Activated T-helper 2 cell treated with anti-CD3 and anti-CD28 coated beads, Interferon-gamma antibody, Interleukin-2, Interleukin-4, amounts not matched to agents 10 μg/mL and 5 μg/mL and 100 μg/mL, durations not matched to agents 14 hours and 24 hours and 36 hours (primary cell): ENCODE measurements at regions not wholly inside any gene's neighbourhood (a gene's known extent, or its start where the extent isn't known, plus 50 kb on each side); places are given as distances from the start of the nearest gene placed in this dataset.

Experiments
- DNase-seq: peaks from one replicate; pipeline ENCODE4 v3.0.0; 2021; ENCODE audit warnings: low spot score
- H3K27ac Mint-ChIP-seq: one replicate; pipeline ENCODE4 v1.8.0; 2021; ENCODE audit warnings: mixed read lengths
- H3K27me3 Mint-ChIP-seq: one replicate; pipeline ENCODE4 v1.8.0; 2021; ENCODE audit warnings: low read depth, mixed read lengths
- H3K36me3 Mint-ChIP-seq: one replicate; pipeline ENCODE4 v1.8.0; 2021; ENCODE audit warnings: low read depth, mixed read lengths
- H3K4me1 Mint-ChIP-seq: one replicate; pipeline ENCODE4 v1.8.0; 2021; ENCODE audit warnings: low read depth, mixed read lengths
- H3K4me3 Mint-ChIP-seq: one replicate; pipeline ENCODE4 v1.8.0; 2021; ENCODE audit warnings: low read depth, mild to moderate bottlenecking, moderate library complexity, mixed read lengths
- H3K9me3 Mint-ChIP-seq: one replicate; pipeline ENCODE4 v1.8.0; 2021; ENCODE audit warnings: mixed read lengths
- intact Hi-C: fragments of 100-400 bp; cut with micrococcal nuclease; formaldehyde crosslinking; loops from one replicate; pipeline ENCODE4 v1.15.1; 2023

DNA sequence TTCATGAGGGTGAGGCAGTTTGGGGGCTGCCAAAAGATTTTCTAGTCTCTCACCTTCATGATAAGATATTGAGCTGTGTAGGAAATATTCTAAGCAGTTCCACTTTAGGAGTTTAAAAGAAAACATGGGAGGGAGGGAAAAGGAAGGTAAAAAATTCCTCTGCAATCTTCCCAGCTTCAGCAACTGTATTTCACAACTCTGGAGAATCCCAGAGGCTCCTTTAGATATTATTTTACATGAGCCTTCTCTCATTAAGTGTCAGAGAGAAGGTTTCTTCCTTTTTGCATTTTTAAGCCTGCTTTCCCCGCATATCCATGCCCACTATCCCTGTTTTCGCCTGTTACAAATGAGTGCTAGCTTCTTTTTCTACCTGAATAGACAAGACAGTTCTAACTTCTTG is 289.4 kb downstream of the CHRM3 start:
- intact Hi-C loops: no loop called here
- Mint-ChIP-seq H3K27ac (no peak overlapping the region), H3K36me3 (no peaks in the 10 kb centered on the region), H3K9me3 (no peaks in the 10 kb centered on the region), H3K4me3 (no peak overlapping the region), H3K27me3 (peaks cover 14% of the 10 kb centered on the region), H3K4me1 (no peaks in the 10 kb centered on the region)
- DNase-seq: no peak

- Mint-ChIP-seq H3K27ac (no peak overlapping the region), H3K4me3 (no peak overlapping the region)
- intact Hi-C loops: no loop called here
These were observed 290.3 kb downstream of the CHRM3 start for GRCh38 chr1:239676522-239677273.

DNA sequence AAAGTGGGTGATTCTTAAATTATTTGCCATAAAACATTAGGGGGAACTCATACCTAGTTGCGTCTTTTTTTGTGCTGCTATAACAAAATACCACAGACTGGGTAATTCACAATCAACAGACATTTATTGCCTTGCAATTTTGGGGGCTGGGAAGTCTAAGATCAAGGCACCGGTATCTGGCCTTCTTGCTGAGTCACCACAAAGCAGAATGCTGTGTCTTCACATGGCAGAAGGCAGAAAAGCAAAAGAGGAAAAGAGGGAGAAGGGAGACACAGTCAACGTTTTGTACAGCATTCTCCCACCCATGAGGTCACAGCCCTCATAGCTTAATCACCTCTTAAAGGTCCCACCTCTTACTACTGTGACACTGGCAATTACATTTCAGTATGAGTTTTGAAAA is 291.0 kb downstream of the CHRM3 start:
- intact Hi-C loops: no loop called here
- DNase-seq: no peak
- Mint-ChIP-seq H3K36me3 (no peaks in the 10 kb centered on the region), H3K4me3 (no peak overlapping the region), H3K4me1 (no peaks in the 10 kb centered on the region), H3K9me3 (no peaks in the 10 kb centered on the region), H3K27ac (no peak overlapping the region), H3K27me3 (peaks cover 14% of the 10 kb centered on the region)

More at GRCh38 chr1:239676522-239677273, 290.3 kb downstream of the CHRM3 start:
- Mint-ChIP-seq H3K4me1 (no peaks in the 10 kb centered on the region), H3K36me3 (no peaks in the 10 kb centered on the region), H3K27me3 (peaks cover 14% of the 10 kb centered on the region), H3K9me3 (no peaks in the 10 kb centered on the region)
- no peak for DNase-seq

DNA sequence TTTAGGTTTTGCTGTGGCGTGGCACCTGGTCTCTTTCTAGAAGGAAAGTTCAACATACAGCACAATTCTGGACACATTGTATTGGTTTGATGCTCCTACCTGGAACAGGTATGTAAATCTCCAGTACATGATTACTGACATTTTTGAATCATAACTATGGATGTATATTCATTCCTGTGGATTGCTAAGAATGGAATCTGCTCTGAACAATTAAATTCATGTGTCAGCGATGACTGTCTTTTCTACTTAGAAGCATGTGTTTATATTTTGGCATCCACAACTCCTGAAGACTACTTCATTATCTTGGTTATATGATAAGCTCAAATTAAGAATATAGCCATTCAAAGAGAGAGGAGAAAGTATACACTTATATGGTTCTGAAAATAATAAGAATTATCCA is 291.8 kb downstream of the CHRM3 start:
- Mint-ChIP-seq H3K27me3 (peaks cover 14% of the 10 kb centered on the region), H3K4me3 (no peak overlapping the region), H3K9me3 (no peaks in the 10 kb centered on the region), H3K36me3 (no peaks in the 10 kb centered on the region), H3K27ac (no peak overlapping the region), H3K4me1 (no peaks in the 10 kb centered on the region)
- intact Hi-C loops: no loop called here
- no peak for DNase-seq

GRCh38 chr1:239682046-239682445 is 295.7 kb downstream of the CHRM3 start:
- Mint-ChIP-seq H3K27me3 (peaks cover 7% of the 10 kb centered on the region), H3K4me3 (no peak overlapping the region), H3K4me1 (no peaks in the 10 kb centered on the region), H3K9me3 (no peaks in the 10 kb centered on the region), H3K27ac (no peak overlapping the region), H3K36me3 (no peaks in the 10 kb centered on the region)
- no peak for DNase-seq
- intact Hi-C loops: no loop called here

- Mint-ChIP-seq H3K36me3 (no peaks in the 10 kb centered on the region), H3K9me3 (no peaks in the 10 kb centered on the region), H3K27ac (no peak overlapping the region), H3K4me3 (no peak overlapping the region), H3K27me3 (peaks cover 5% of the 10 kb centered on the region), H3K4me1 (no peaks in the 10 kb centered on the region)
- no peak for DNase-seq
- intact Hi-C loops: no loop called here
These were observed 296.6 kb downstream of the CHRM3 start for GRCh38 chr1:239682960-239683359.

- DNase-seq: no peak
- Mint-ChIP-seq H3K36me3 (no peaks in the 10 kb centered on the region), H3K27ac (no peak overlapping the region), H3K4me3 (no peak overlapping the region), H3K27me3 (peaks cover 8% of the 10 kb centered on the region), H3K9me3 (no peaks in the 10 kb centered on the region), H3K4me1 (no peaks in the 10 kb centered on the region)
- intact Hi-C loops: no loop called here
These were observed 300.0 kb downstream of the CHRM3 start for GRCh38 chr1:239686386-239686785.

DNA sequence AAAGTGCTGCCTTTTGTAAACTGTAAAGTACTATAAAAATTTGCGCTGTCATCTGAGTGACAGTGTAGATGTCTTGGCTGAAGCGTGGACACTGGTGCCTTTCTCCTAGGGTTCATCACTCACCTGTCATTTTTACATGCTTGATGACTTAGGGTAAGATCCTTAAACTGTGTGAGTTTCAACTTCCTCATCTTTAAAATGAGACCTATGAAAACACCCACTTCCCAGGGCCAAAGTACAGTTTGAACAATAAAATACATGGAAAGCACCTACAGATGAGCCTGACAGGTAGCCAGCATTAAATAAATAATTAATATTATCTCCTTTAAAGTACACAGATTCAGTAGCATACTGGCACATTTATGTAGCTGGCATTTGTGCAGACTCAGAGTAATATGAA is 309.9 kb downstream of the CHRM3 start:
- DNase-seq: no peak
- Mint-ChIP-seq H3K4me3 (no peak overlapping the region), H3K4me1 (no peaks in the 10 kb centered on the region), H3K27me3 (peaks cover 5% of the 10 kb centered on the region), H3K36me3 (no peaks in the 10 kb centered on the region), H3K9me3 (peaks cover 4% of the 10 kb centered on the region), H3K27ac (no peak overlapping the region)
- intact Hi-C loops: no loop called here

- H3K4me1 Mint-ChIP-seq: peaks cover 7% of the 10 kb centered on the region
- DNase-seq: no peak
- peaks cover 20% of the 10 kb centered on the region for H3K36me3 Mint-ChIP-seq
- no peak overlapping the region for H3K4me3 Mint-ChIP-seq
- H3K9me3 Mint-ChIP-seq: peaks cover 4% of the 10 kb centered on the region
- intact Hi-C loops: no loop called here
- H3K27ac Mint-ChIP-seq: no peak overlapping the region
- no peaks in the 10 kb centered on the region for H3K27me3 Mint-ChIP-seq
These were observed 314.3 kb downstream of the CHRM3 start for GRCh38 chr1:239700667-239701066.

DNA sequence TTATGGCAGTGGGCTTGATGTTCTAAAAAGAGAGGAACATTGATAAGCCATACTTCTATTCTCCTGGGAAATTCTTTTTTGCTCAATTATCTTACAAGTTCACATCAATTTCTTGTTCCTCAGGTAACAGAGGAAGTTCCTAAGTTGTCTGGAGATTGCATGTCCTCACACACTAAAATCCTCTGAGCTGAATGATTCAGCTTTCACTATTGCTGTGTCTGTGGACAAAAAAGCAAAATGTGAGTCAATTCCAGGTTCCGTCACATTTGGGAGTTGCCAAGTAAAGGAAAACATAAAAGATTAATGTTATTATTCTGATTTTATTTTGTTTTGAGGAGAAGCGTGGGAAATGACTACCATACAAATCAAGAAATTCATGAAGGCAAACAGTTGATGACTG is 316.7 kb downstream of the CHRM3 start:
- Mint-ChIP-seq H3K4me3 (no peak overlapping the region), H3K27me3 (no peaks in the 10 kb centered on the region), H3K4me1 (peaks cover 8% of the 10 kb centered on the region), H3K36me3 (peaks cover 32% of the 10 kb centered on the region), H3K27ac (no peak overlapping the region), H3K9me3 (no peaks in the 10 kb centered on the region)
- DNase-seq: no peak
- intact Hi-C loops: no loop called here

- Mint-ChIP-seq H3K27me3 (no peaks in the 10 kb centered on the region), H3K4me3 (no peak overlapping the region), H3K9me3 (no peaks in the 10 kb centered on the region), H3K4me1 (peaks cover 22% of the 10 kb centered on the region), H3K36me3 (peaks cover 53% of the 10 kb centered on the region), H3K27ac (no peak overlapping the region)
- intact Hi-C loops: no loop called here
- DNase-seq: no peak
These were observed 320.0 kb downstream of the CHRM3 start for GRCh38 chr1:239706245-239706892.

DNA sequence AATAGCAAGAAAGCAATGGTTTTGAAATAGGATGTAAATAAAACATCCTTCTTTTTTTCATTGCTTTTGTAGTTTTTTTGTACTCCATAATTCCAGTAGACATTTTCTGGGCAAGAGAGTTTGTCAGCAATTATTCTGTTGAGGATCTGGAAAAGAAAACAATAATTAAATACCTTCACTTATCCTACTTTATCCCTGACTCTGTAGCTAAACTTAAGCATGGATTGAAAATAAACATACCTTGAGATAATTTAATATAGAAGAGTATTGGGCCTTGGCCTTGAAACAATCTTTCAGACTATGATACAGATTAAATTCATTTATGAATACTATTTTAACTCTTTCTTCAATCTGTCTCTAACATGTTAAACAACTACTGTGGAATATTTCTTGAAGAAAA is 321.2 kb downstream of the CHRM3 start:
- no peak for DNase-seq
- Mint-ChIP-seq H3K9me3 (no peaks in the 10 kb centered on the region), H3K4me1 (peaks cover 24% of the 10 kb centered on the region), H3K4me3 (no peak overlapping the region), H3K27ac (no peak overlapping the region), H3K27me3 (no peaks in the 10 kb centered on the region), H3K36me3 (peaks cover 60% of the 10 kb centered on the region)
- intact Hi-C loops: loop anchor here (1.0 kb wide), 1 partner anchor 12 kb away; no protein-coding TSS in a partner anchor

- H3K27ac Mint-ChIP-seq: no peak overlapping the region
- H3K4me3 Mint-ChIP-seq: no peak overlapping the region
- no peaks in the 10 kb centered on the region for H3K9me3 Mint-ChIP-seq
- no peak for DNase-seq
- peaks cover 62% of the 10 kb centered on the region for H3K36me3 Mint-ChIP-seq
- intact Hi-C loops: loop anchor here (1.0 kb wide), 1 partner anchor 11 kb away; no protein-coding TSS in a partner anchor
- peaks cover 20% of the 10 kb centered on the region for H3K4me1 Mint-ChIP-seq
- no peaks in the 10 kb centered on the region for H3K27me3 Mint-ChIP-seq
These were observed 322.3 kb downstream of the CHRM3 start for GRCh38 chr1:239708622-239709021.
